ENCODE measurements at regions not wholly inside any gene's neighbourhood (a gene's known extent, or its start where the extent isn't known, plus 50 kb on each side); places are given as distances from the start of the nearest gene placed in this dataset.

DNA sequence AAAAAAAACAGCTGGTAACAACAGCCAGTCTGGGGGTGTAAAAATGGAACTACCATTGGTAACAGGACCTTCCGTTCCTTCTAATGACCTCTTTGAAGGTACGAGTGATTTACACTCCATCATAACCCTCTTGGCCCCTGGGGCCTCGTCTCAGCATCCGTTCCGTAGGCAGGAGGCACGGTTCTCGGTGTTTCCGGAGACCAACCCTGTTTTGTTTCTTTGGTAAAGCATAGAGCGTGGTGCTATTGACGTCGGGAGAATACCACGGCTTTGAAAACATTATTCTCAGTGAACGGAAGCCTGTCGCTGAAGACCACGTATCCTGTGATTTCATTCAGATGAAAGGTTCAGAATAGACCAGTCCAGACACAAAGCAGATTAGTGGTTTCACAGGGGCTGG lies 198.9 kb downstream of the ASMT start:
- TF ChIP-seq, protein P1, sequence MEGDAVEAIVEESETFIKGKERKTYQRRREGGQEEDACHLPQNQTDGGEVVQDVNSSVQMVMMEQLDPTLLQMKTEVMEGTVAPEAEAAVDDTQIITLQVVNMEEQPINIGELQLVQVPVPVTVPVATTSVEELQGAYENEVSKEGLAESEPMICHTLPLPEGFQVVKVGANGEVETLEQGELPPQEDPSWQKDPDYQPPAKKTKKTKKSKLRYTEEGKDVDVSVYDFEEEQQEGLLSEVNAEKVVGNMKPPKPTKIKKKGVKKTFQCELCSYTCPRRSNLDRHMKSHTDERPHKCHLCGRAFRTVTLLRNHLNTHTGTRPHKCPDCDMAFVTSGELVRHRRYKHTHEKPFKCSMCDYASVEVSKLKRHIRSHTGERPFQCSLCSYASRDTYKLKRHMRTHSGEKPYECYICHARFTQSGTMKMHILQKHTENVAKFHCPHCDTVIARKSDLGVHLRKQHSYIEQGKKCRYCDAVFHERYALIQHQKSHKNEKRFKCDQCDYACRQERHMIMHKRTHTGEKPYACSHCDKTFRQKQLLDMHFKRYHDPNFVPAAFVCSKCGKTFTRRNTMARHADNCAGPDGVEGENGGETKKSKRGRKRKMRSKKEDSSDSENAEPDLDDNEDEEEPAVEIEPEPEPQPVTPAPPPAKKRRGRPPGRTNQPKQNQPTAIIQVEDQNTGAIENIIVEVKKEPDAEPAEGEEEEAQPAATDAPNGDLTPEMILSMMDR (IDR thresholded peaks at IDR 0.05), result no peak
- no peak for TF ChIP-seq EZH2 (IDR thresholded peaks at IDR 0.05; ENCODE audit: borderline replicate concordance, insufficient read depth, low read depth, low read length, poor library complexity, severe bottlenecking)
